DND-41 (cell line): ENCODE measurements at regions not wholly inside any gene's neighbourhood (a gene's known extent, or its start where the extent isn't known, plus 50 kb on each side); places are given as distances from the start of the nearest gene placed in this dataset.
"Not testable (repeated sequence)": the region's sequence is repeated elsewhere in the genome, so short reads cannot be mapped to it uniquely, and the experiment has no call there.

Experiments used
- ATAC-seq: fragments of 200-7000 bp; cut with Tn5 transposase; 3 replicates; pipeline ENCODE4 v1.9.1; 2021; ENCODE audit warnings: low read depth; ENCODE audit not compliant: insufficient read depth
- DNase-seq: peaks from one replicate; pipeline ENCODE4 v3.0.0-alpha.2; 2020
- H2AFZ ChIP-seq: 2 replicates; pipeline ENCODE4 v1.6.0; 2012; ENCODE audit warnings: low read depth, low read length
- H3K27ac ChIP-seq: 2 replicates; pipeline ENCODE4 v1.5.1; 2012; ENCODE audit warnings: low read length, inconsistent platforms
- H3K27me3 ChIP-seq: fragments of 200-600 bp; sonication (generic); 2 replicates; pipeline ENCODE4 v1.6.0; 2012; ENCODE audit warnings: low read length, mild to moderate bottlenecking, inconsistent platforms; ENCODE audit not compliant: insufficient read depth, poor library complexity
- H3K36me3 ChIP-seq: 2 replicates; pipeline ENCODE4 v1.5.1; 2012; ENCODE audit warnings: low read length, inconsistent platforms; ENCODE audit not compliant: insufficient read depth
- H3K4me1 ChIP-seq: 2 replicates; pipeline ENCODE4 v1.5.1; 2012; ENCODE audit warnings: mild to moderate bottlenecking, low read length; ENCODE audit not compliant: insufficient read depth
- H3K4me2 ChIP-seq: 2 replicates; pipeline ENCODE4 v1.6.0; 2012; ENCODE audit warnings: mild to moderate bottlenecking, moderate library complexity, low read length, inconsistent platforms; ENCODE audit not compliant: insufficient read depth
- H3K4me3 ChIP-seq, 2 experiments: fragments of 200-600 bp in 1 of 2; shearing (Covaris generic) in 1 of 2; 2 replicates each; pipeline ENCODE4 v1.5.1; 2012 to 2016; ENCODE audit warnings: inconsistent platforms in 2 of 2, low read length in 2 of 2, mild to moderate bottlenecking in 2 of 2, low read depth in 1 of 2, moderate library complexity in 1 of 2
- H3K79me2 ChIP-seq: 2 replicates; pipeline ENCODE4 v1.6.0; 2012; ENCODE audit warnings: low read length, inconsistent platforms; ENCODE audit not compliant: insufficient read depth
- H3K9ac ChIP-seq: 2 replicates; pipeline ENCODE4 v1.6.0; 2012; ENCODE audit warnings: low read depth, mild to moderate bottlenecking, inconsistent platforms, low read length, moderate library complexity
- H3K9me3 ChIP-seq: 2 replicates; pipeline ENCODE4 v1.5.1; 2012; ENCODE audit warnings: low read length, moderate library complexity, mild to moderate bottlenecking, inconsistent platforms; ENCODE audit not compliant: insufficient read depth, severe bottlenecking
- H4K20me1 ChIP-seq: 2 replicates; pipeline ENCODE4 v1.6.0; 2012; ENCODE audit warnings: low read length; ENCODE audit not compliant: insufficient read depth
- EZH2 ChIP-seq: IDR thresholded peaks from 3 replicates; pipeline ENCODE4 v1.6.1; 2012; ENCODE audit warnings: borderline replicate concordance, low read depth, mild to moderate bottlenecking, moderate library complexity, low read length, inconsistent platforms; ENCODE audit not compliant: severe bottlenecking
- TF ChIP-seq, protein P1 (sequence below): IDR thresholded peaks from 2 replicates; pipeline ENCODE4 v1.5.1; 2012; ENCODE audit warnings: borderline replicate concordance, low read length, moderate library complexity, mild to moderate bottlenecking; ENCODE audit not compliant: poor library complexity, severe bottlenecking; ENCODE audit errors: extremely low read depth

DNA sequence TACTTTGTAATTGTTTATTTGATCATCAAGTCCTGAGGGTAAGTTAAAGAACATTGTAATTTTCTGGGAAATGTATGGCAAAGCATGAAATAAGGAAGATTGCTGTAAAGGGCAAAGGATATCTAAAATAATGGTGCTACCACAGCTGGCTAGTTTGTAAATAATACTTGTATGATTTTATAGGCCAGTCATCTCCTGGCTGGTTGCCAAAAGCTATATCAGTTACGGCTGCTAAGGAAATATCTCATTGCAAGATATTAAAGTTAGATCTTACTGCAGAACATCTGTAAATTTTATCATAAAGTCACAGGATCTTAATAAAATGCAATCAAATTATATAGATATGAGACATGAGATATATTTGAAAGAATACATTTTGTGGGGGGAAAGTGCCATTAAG, 150.8 kb upstream of the CXCL13 start:
- no peak for DNase-seq
- TF ChIP-seq, protein P1, sequence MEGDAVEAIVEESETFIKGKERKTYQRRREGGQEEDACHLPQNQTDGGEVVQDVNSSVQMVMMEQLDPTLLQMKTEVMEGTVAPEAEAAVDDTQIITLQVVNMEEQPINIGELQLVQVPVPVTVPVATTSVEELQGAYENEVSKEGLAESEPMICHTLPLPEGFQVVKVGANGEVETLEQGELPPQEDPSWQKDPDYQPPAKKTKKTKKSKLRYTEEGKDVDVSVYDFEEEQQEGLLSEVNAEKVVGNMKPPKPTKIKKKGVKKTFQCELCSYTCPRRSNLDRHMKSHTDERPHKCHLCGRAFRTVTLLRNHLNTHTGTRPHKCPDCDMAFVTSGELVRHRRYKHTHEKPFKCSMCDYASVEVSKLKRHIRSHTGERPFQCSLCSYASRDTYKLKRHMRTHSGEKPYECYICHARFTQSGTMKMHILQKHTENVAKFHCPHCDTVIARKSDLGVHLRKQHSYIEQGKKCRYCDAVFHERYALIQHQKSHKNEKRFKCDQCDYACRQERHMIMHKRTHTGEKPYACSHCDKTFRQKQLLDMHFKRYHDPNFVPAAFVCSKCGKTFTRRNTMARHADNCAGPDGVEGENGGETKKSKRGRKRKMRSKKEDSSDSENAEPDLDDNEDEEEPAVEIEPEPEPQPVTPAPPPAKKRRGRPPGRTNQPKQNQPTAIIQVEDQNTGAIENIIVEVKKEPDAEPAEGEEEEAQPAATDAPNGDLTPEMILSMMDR: no peak
- no peak for TF ChIP-seq EZH2

DNA sequence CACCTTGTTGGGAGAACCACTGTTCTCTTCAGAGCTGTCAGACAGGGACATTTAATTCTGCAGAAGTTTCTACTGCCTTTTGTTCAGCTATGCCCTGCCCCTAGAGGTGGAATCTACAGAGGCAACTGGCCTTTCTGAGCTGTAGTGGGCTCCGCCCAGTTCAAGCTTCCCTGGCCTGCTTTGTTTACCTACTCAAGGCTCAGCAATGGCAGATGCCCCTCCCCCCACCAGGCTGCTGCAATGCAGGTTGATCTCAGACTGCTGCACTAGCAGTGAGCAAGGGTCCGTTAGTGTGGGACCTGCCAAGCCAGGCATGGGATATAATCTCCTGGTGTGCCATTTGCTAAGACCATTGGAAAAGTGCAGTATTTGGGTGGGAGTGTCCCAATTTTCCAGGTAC, 141.5 kb upstream of the CXCL13 start:
- not testable (repeated sequence) for H3K36me3 ChIP-seq, ATAC-seq, H3K9ac ChIP-seq, H3K4me1 ChIP-seq, DNase-seq, H2AFZ ChIP-seq, H4K20me1 ChIP-seq, H3K4me2 ChIP-seq, H3K79me2 ChIP-seq, H3K27ac ChIP-seq, H3K9me3 ChIP-seq, H3K27me3 ChIP-seq, H3K4me3 ChIP-seq

More for the DNA sequence above, 150.8 kb upstream of the CXCL13 start:
- Histone ChIP-seq H3K4me1 (no peaks in the 10 kb centered on the region), H3K9ac (no peak overlapping the region), H3K27ac (no peak overlapping the region), H3K4me2 (no peak overlapping the region), H3K27me3 (no peaks in the 10 kb centered on the region), H4K20me1 (no peaks in the 10 kb centered on the region), H3K36me3 (no peaks in the 10 kb centered on the region), H2AFZ (no peak overlapping the region), H3K9me3 (no peaks in the 10 kb centered on the region), H3K79me2 (no peaks in the 10 kb centered on the region), H3K4me3 (no peak overlapping the region)
- no peak for ATAC-seq

DNA sequence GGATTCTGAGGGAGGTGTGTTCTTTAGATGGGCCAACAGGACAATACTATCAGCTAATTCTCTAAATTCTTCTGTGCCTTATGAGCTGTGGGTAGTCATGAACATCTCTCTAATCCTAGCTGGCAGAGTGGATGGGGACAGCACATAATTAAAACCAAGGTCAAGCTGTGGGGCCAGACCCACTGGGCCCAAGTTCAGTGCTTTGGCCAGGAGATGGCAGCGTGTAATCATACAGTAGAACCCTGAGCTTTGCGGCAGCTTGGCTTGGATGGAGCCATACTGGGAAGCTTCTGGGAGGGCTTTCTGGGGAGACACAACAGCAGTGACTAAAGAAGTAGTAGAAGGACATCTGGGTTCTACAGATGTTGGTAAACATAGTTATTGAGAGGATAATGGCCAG, 140.3 kb upstream of the CXCL13 start:
- no peak overlapping the region for H3K4me3 ChIP-seq
- H3K27ac ChIP-seq: no peak overlapping the region
- H3K4me1 ChIP-seq: no peaks in the 10 kb centered on the region
- no peaks in the 10 kb centered on the region for H4K20me1 ChIP-seq
- no peak for TF ChIP-seq EZH2
- TF ChIP-seq, protein P1: peak; percentile 33
- no peak for ATAC-seq
- no peak for DNase-seq
- no peak overlapping the region for H2AFZ ChIP-seq
- no peaks in the 10 kb centered on the region for H3K36me3 ChIP-seq
- H3K9ac ChIP-seq: no peak overlapping the region
- no peaks in the 10 kb centered on the region for H3K27me3 ChIP-seq
- no peak overlapping the region for H3K4me2 ChIP-seq
- H3K9me3 ChIP-seq: peaks cover 4% of the 10 kb centered on the region
- no peaks in the 10 kb centered on the region for H3K79me2 ChIP-seq

DNA sequence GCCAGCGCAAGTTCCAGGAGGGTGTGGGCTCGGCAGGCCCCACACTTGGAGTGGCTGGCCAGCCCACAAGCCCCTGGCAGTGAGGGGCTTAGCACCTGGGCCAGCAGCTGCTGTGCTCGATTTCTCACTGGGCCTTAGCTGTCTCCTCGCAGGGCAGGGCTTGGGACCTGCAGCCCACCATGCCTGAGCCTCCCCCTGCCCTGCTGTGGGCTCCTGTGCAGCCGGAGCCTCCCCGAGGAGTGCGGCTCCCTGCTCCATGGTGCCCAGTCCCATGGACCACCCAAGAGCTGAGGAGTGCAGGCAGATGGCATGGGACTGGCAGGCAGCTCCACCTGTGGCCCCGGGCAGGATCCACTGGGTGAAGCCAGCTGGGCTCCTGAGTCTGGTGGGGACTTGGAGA, 139.2 kb upstream of the CXCL13 start:
- Histone ChIP-seq H3K36me3 (no peaks in the 10 kb centered on the region), H3K9ac (no peak overlapping the region), H3K4me3 (no peak overlapping the region), H2AFZ (no peak overlapping the region), H3K4me1 (no peaks in the 10 kb centered on the region), H3K9me3 (peaks cover 4% of the 10 kb centered on the region), H3K27me3 (no peaks in the 10 kb centered on the region), H3K27ac (no peak overlapping the region), H4K20me1 (no peaks in the 10 kb centered on the region), H3K4me2 (no peak overlapping the region), H3K79me2 (no peaks in the 10 kb centered on the region)
- TF ChIP-seq, protein P1: no peak
- TF ChIP-seq EZH2: no peak
- DNase-seq (no peak), ATAC-seq (no peak)
